GM19025 (cell line): ENCODE measurements at regions not wholly inside any gene's neighbourhood (a gene's known extent, or its start where the extent isn't known, plus 50 kb on each side); places are given as distances from the start of the nearest gene placed in this dataset.

ENCODE experiments used
- ATAC-seq: cut with Tn5 transposase; IDR thresholded peaks from one replicate; pipeline ENCODE4 v1.9.1; 2021; ENCODE audit warnings: mild to moderate bottlenecking, low read depth, moderate library complexity; ENCODE audit not compliant: unreplicated experiment

GRCh38 chr17:71163813-71164122, 957.1 kb upstream of the SOX9 start:
- ATAC-seq = no peak

GRCh38 chr17:71164561-71164960, 956.3 kb upstream of the SOX9 start:
- ATAC-seq = no peak

GRCh38 chr17:71166311-71166710, 954.5 kb upstream of the SOX9 start:
- no peak for ATAC-seq

GRCh38 chr17:71168053-71168741, 952.6 kb upstream of the SOX9 start:
- ATAC-seq = no peak

GRCh38 chr17:71170070-71170469, 950.8 kb upstream of the SOX9 start:
- ATAC-seq = no peak

- no peak for ATAC-seq
These were observed 949.5 kb upstream of the SOX9 start for GRCh38 chr17:71171270-71171669.

- no peak for ATAC-seq
These were observed 946.8 kb upstream of the SOX9 start for GRCh38 chr17:71173991-71174390.

GRCh38 chr17:71176331-71176730, 944.5 kb upstream of the SOX9 start:
- no peak for ATAC-seq

GRCh38 chr17:71176928-71177443, 943.8 kb upstream of the SOX9 start:
- ATAC-seq = no peak

GRCh38 chr17:71180801-71181385, 939.9 kb upstream of the SOX9 start:
- no peak for ATAC-seq

- ATAC-seq = no peak
These were observed 937.7 kb upstream of the SOX9 start for GRCh38 chr17:71183066-71183660.

- ATAC-seq = no peak
These were observed 936.1 kb upstream of the SOX9 start for GRCh38 chr17:71184716-71185115.

- ATAC-seq = no peak
These were observed 933.5 kb upstream of the SOX9 start for GRCh38 chr17:71187145-71187878.

- no peak for ATAC-seq
These were observed 931.9 kb upstream of the SOX9 start for GRCh38 chr17:71188811-71189492.

- no peak for ATAC-seq
These were observed 931.4 kb upstream of the SOX9 start for GRCh38 chr17:71189493-71189831.

GRCh38 chr17:71192039-71192555, 928.7 kb upstream of the SOX9 start:
- no peak for ATAC-seq

- ATAC-seq = no peak
These were observed 928.0 kb upstream of the SOX9 start for GRCh38 chr17:71192848-71193247.

- ATAC-seq = no peak
These were observed 920.2 kb upstream of the SOX9 start for GRCh38 chr17:71200597-71200996.

- no peak for ATAC-seq
These were observed 919.2 kb upstream of the SOX9 start for GRCh38 chr17:71201639-71202038.

GRCh38 chr17:71202449-71202848, 918.4 kb upstream of the SOX9 start:
- no peak for ATAC-seq

- no peak for ATAC-seq
These were observed 916.9 kb upstream of the SOX9 start for GRCh38 chr17:71203953-71204352.
